ENCODE measurements at regions not wholly inside any gene's neighbourhood (a gene's known extent, or its start where the extent isn't known, plus 50 kb on each side); places are given as distances from the start of the nearest gene placed in this dataset.

- H3K4me3 ChIP-seq (ENCODE audit: insufficient read depth, low read depth, low read length): no peak overlapping the region
- H3K27me3 ChIP-seq (ENCODE audit: insufficient read depth, low read length): no peaks in the 10 kb centered on the region
- H3K9ac ChIP-seq (ENCODE audit: low read length): no peak overlapping the region
- no peaks in the 10 kb centered on the region for H3K27me3 Mint-ChIP-seq (ENCODE audit: low read depth, unreplicated experiment)
- H3K27ac Mint-ChIP-seq (ENCODE audit: unreplicated experiment): no peak overlapping the region
- no peak overlapping the region for H2AFZ ChIP-seq (ENCODE audit: low read depth, low read length)
- no peaks in the 10 kb centered on the region for H3K9me3 Mint-ChIP-seq (ENCODE audit: unreplicated experiment)
- no peaks in the 10 kb centered on the region for H3K79me2 ChIP-seq (ENCODE audit: insufficient read depth, low read length)
- no peaks in the 10 kb centered on the region for H3K36me3 Mint-ChIP-seq (ENCODE audit: low read depth, unreplicated experiment)
- no peak overlapping the region for H3K4me2 ChIP-seq (ENCODE audit: low read length)
- H3K4me3 Mint-ChIP-seq (ENCODE audit: unreplicated experiment): no peak overlapping the region
- H3K9me3 ChIP-seq (ENCODE audit: insufficient read depth, low read depth, low read length): no peaks in the 10 kb centered on the region
- no peaks in the 10 kb centered on the region for H3K4me1 Mint-ChIP-seq (ENCODE audit: low read depth, unreplicated experiment)
- no peaks in the 10 kb centered on the region for H3K36me3 ChIP-seq (ENCODE audit: insufficient read depth, low read length)
- H3K27ac ChIP-seq (ENCODE audit: low read depth, low read length): no peak overlapping the region
- no peaks in the 10 kb centered on the region for H3K4me1 ChIP-seq (ENCODE audit: insufficient read depth, low read length)
- H4K20me1 ChIP-seq (ENCODE audit: insufficient read depth, low read length): no peaks in the 10 kb centered on the region
- TF ChIP-seq CTCF (IDR thresholded peaks at IDR 0.05; ENCODE audit: insufficient read depth, low read depth, low read length) (no peak), EZH2 (IDR thresholded peaks at IDR 0.05; ENCODE audit: insufficient read depth, low read length) (no peak)
- FAIRE-seq: no peak
- DNase-seq (ENCODE audit: low read depth): no peak
These were observed 103.1 kb downstream of the KIF4B start for GRCh38 chr5:155116456-155117251.

GRCh38 chr5:155125551-155126095 lies 112.1 kb downstream of the KIF4B start:
- FAIRE-seq: no peak
- TF ChIP-seq EZH2 (IDR thresholded peaks at IDR 0.05; ENCODE audit: insufficient read depth, low read length) (no peak), CTCF (IDR thresholded peaks at IDR 0.05; ENCODE audit: insufficient read depth, low read depth, low read length) (no peak)

GRCh38 chr5:155126573-155126972 lies 113.0 kb downstream of the KIF4B start:
- H3K27ac ChIP-seq (ENCODE audit: low read depth, low read length): no peak overlapping the region
- no peaks in the 10 kb centered on the region for H3K36me3 Mint-ChIP-seq (ENCODE audit: low read depth, unreplicated experiment)
- peaks cover 11% of the 10 kb centered on the region for H3K27me3 Mint-ChIP-seq (ENCODE audit: low read depth, unreplicated experiment)
- no peaks in the 10 kb centered on the region for H3K4me1 Mint-ChIP-seq (ENCODE audit: low read depth, unreplicated experiment)
- no peaks in the 10 kb centered on the region for H3K36me3 ChIP-seq (ENCODE audit: insufficient read depth, low read length)
- no peak overlapping the region for H3K4me3 ChIP-seq (ENCODE audit: insufficient read depth, low read depth, low read length)
- no peaks in the 10 kb centered on the region for H3K79me2 ChIP-seq (ENCODE audit: insufficient read depth, low read length)
- H3K4me2 ChIP-seq (ENCODE audit: low read length): no peak overlapping the region
- TF ChIP-seq CTCF (IDR thresholded peaks at IDR 0.05; ENCODE audit: insufficient read depth, low read depth, low read length): no peak
- TF ChIP-seq EZH2 (IDR thresholded peaks at IDR 0.05; ENCODE audit: insufficient read depth, low read length): no peak
- no peak overlapping the region for H3K27ac Mint-ChIP-seq (ENCODE audit: unreplicated experiment)
- H3K4me3 Mint-ChIP-seq (ENCODE audit: unreplicated experiment): no peak overlapping the region
- H3K9me3 Mint-ChIP-seq (ENCODE audit: unreplicated experiment): no peaks in the 10 kb centered on the region
- no peaks in the 10 kb centered on the region for H3K9me3 ChIP-seq (ENCODE audit: insufficient read depth, low read depth, low read length)
- H3K9ac ChIP-seq (ENCODE audit: low read length): no peak overlapping the region
- no peak overlapping the region for H2AFZ ChIP-seq (ENCODE audit: low read depth, low read length)
- no peaks in the 10 kb centered on the region for H4K20me1 ChIP-seq (ENCODE audit: insufficient read depth, low read length)
- H3K27me3 ChIP-seq (ENCODE audit: insufficient read depth, low read length): no peaks in the 10 kb centered on the region
- FAIRE-seq: no peak
- H3K4me1 ChIP-seq (ENCODE audit: insufficient read depth, low read length): no peaks in the 10 kb centered on the region
- no peak for DNase-seq (ENCODE audit: low read depth)

More at GRCh38 chr5:155125551-155126095, 112.1 kb downstream of the KIF4B start:
- Histone ChIP-seq H3K9me3 (ENCODE audit: insufficient read depth, low read depth, low read length) (no peaks in the 10 kb centered on the region), H3K4me2 (ENCODE audit: low read length) (no peak overlapping the region), H3K4me1 (ENCODE audit: insufficient read depth, low read length) (no peaks in the 10 kb centered on the region), H3K4me3 (ENCODE audit: insufficient read depth, low read depth, low read length) (no peak overlapping the region), H2AFZ (ENCODE audit: low read depth, low read length) (no peak overlapping the region), H3K9ac (ENCODE audit: low read length) (no peak overlapping the region), H3K27me3 (ENCODE audit: insufficient read depth, low read length) (no peaks in the 10 kb centered on the region), H3K79me2 (ENCODE audit: insufficient read depth, low read length) (no peaks in the 10 kb centered on the region), H4K20me1 (ENCODE audit: insufficient read depth, low read length) (no peaks in the 10 kb centered on the region), H3K36me3 (ENCODE audit: insufficient read depth, low read length) (no peaks in the 10 kb centered on the region), H3K27ac (ENCODE audit: low read depth, low read length) (no peak overlapping the region)
- no peak for DNase-seq (ENCODE audit: low read depth)
- Mint-ChIP-seq H3K9me3 (ENCODE audit: unreplicated experiment) (no peaks in the 10 kb centered on the region), H3K36me3 (ENCODE audit: low read depth, unreplicated experiment) (no peaks in the 10 kb centered on the region), H3K27ac (ENCODE audit: unreplicated experiment) (no peak overlapping the region), H3K27me3 (ENCODE audit: low read depth, unreplicated experiment) (peaks cover 11% of the 10 kb centered on the region), H3K4me1 (ENCODE audit: low read depth, unreplicated experiment) (no peaks in the 10 kb centered on the region), H3K4me3 (ENCODE audit: unreplicated experiment) (no peak overlapping the region)

Data from astrocyte (in vitro differentiated cells and primary cell).